GM21381 (cell line): ENCODE measurements at regions not wholly inside any gene's neighbourhood (a gene's known extent, or its start where the extent isn't known, plus 50 kb on each side); places are given as distances from the start of the nearest gene placed in this dataset.
A peak's percentile ranks its signal among the peaks of the same experiment; 100 is the strongest.

ENCODE experiments used
- ATAC-seq: cut with Tn5 transposase; IDR thresholded peaks from one replicate; pipeline ENCODE4 v1.9.1; 2021; ENCODE audit warnings: mild to moderate bottlenecking, moderate library complexity; ENCODE audit not compliant: unreplicated experiment

- no peak for ATAC-seq
These were observed 231.3 kb downstream of the MDFIC start for GRCh38 chr7:115153176-115153575.

GRCh38 chr7:115146148-115146547, 224.3 kb downstream of the MDFIC start:
- ATAC-seq: no peak

- ATAC-seq: peak; percentile 68
These were observed 223.6 kb downstream of the MDFIC start for GRCh38 chr7:115145512-115145911.

GRCh38 chr7:115137816-115138215, 215.9 kb downstream of the MDFIC start:
- ATAC-seq: no peak

GRCh38 chr7:115136796-115137443, 215.0 kb downstream of the MDFIC start:
- ATAC-seq: no peak

- peak; percentile 93 for ATAC-seq
These were observed 214.0 kb downstream of the MDFIC start for GRCh38 chr7:115135769-115136410.

GRCh38 chr7:115135146-115135545, 213.3 kb downstream of the MDFIC start:
- ATAC-seq: no peak

- no peak for ATAC-seq
These were observed 211.4 kb downstream of the MDFIC start for GRCh38 chr7:115133248-115133647.

- ATAC-seq: no peak
These were observed 210.2 kb downstream of the MDFIC start for GRCh38 chr7:115132096-115132495.

GRCh38 chr7:115128154-115128553, 206.3 kb downstream of the MDFIC start:
- ATAC-seq: no peak

- no peak for ATAC-seq
These were observed 205.6 kb downstream of the MDFIC start for GRCh38 chr7:115127399-115128021.

- no peak for ATAC-seq
These were observed 203.9 kb downstream of the MDFIC start for GRCh38 chr7:115125750-115126149.

GRCh38 chr7:115125312-115125711, 203.4 kb downstream of the MDFIC start:
- no peak for ATAC-seq

GRCh38 chr7:115124409-115124939, 202.6 kb downstream of the MDFIC start:
- ATAC-seq: no peak

GRCh38 chr7:115123441-115123840, 201.5 kb downstream of the MDFIC start:
- no peak for ATAC-seq

GRCh38 chr7:115122388-115122787, 200.5 kb downstream of the MDFIC start:
- ATAC-seq: no peak

- ATAC-seq: no peak
These were observed 195.9 kb downstream of the MDFIC start for GRCh38 chr7:115117748-115118147.

- no peak for ATAC-seq
These were observed 195.2 kb downstream of the MDFIC start for GRCh38 chr7:115116773-115117715.

- ATAC-seq: no peak
These were observed 191.9 kb downstream of the MDFIC start for GRCh38 chr7:115113776-115114175.

GRCh38 chr7:115113131-115113530, 191.2 kb downstream of the MDFIC start:
- ATAC-seq: no peak

GRCh38 chr7:115110523-115110922, 188.6 kb downstream of the MDFIC start:
- no peak for ATAC-seq
